HCT116 (cell line): ENCODE measurements at regions not wholly inside any gene's neighbourhood (a gene's known extent, or its start where the extent isn't known, plus 50 kb on each side); places are given as distances from the start of the nearest gene placed in this dataset.

Experiments used
- ATAC-seq: fragments of 200-7000 bp; cut with Tn5 transposase; 2 replicates; pipeline ENCODE4 v1.9.1; 2020; ENCODE audit warnings: mild to moderate bottlenecking, moderate library complexity
- BruUV-seq: library from RNA; stranded (reverse); fragments of 400-500 nt; replicated peaks from 2 replicates; lab custom pipeline; 2021; lab: Mats Ljungman, UMichigan
- CTCF ChIA-PET: fragments of 300-600 bp; sonication (Branson Sonifier 250); formaldehyde crosslinking; loops from one replicate; lab custom pipeline; 2021; ENCODE audit warnings: antibody characterized with exemption; lab: Charles Lee
- POLR2A ChIA-PET: fragments of 300-600, 350-600 bp; sonication (Branson Sonifier 250); formaldehyde crosslinking; loops from one replicate; lab custom pipeline; 2021; ENCODE audit warnings: antibody characterized with exemption; lab: Charles Lee
- RAD21 ChIA-PET, 2 experiments: fragments of 300-600 bp; sonication (Branson Sonifier 250); formaldehyde crosslinking; loops; one replicate each; lab custom pipeline; 2023; ENCODE audit warnings: low total read pairs in 2 of 2; ENCODE audit not compliant: uncharacterized antibody in 2 of 2, unreplicated experiment in 2 of 2, low non-redundant PET in 1 of 2; lab: Charles Lee
- DNase-seq: peaks from one replicate; pipeline ENCODE4 v3.0.0-alpha.2; 2010; ENCODE audit warnings: low read depth, low spot score
- H2AFZ ChIP-seq: fragments of 200-600 bp; shearing (Covaris generic), sonication (generic); 2 replicates; pipeline ENCODE4 v1.6.1; 2017; ENCODE audit warnings: low read depth, mixed run types, mixed read lengths, antibody characterized with exemption, low read length; ENCODE audit not compliant: poor library complexity, severe bottlenecking
- H3K27ac ChIP-seq: 2 replicates; pipeline ENCODE4 v1.5.1; 2012; ENCODE audit warnings: low read depth, low read length
- H3K27me3 ChIP-seq: fragments of 200-600 bp; sonication (generic); 2 replicates; pipeline ENCODE4 v1.6.1; 2016; ENCODE audit warnings: mixed run types, low read length, mixed read lengths; ENCODE audit not compliant: insufficient read depth
- H3K36me3 ChIP-seq, 2 experiments: fragments of 200-500 bp in 1 of 2; fragments of 200-600 bp in 1 of 2; sonication (Bioruptor generic) in 1 of 2; sonication (generic) in 1 of 2; 2 replicates each; pipeline versions ENCODE4 v1.5.1 to v1.6.1; 2014 to 2016; ENCODE audit warnings: low read length in 2 of 2, inconsistent platforms in 1 of 2, mixed read lengths in 1 of 2, mixed run types in 1 of 2; ENCODE audit not compliant: insufficient read depth in 2 of 2, control insufficient read depth in 1 of 2
- H3K4me1 ChIP-seq, 2 experiments: fragments of 200-600 bp in 1 of 2; sonication (generic) in 1 of 2; 2 replicates each; pipeline versions ENCODE4 v1.5.1 to v1.6.1; 2012 to 2017; ENCODE audit warnings: low read length in 2 of 2, inconsistent platforms in 1 of 2, mild to moderate bottlenecking in 1 of 2, mixed read lengths in 1 of 2, mixed run types in 1 of 2, moderate library complexity in 1 of 2; ENCODE audit not compliant: insufficient read depth in 2 of 2, control insufficient read depth in 1 of 2
- H3K4me2 ChIP-seq: fragments of 200-600 bp; sonication (generic); 2 replicates; pipeline ENCODE4 v1.6.1; 2017; ENCODE audit warnings: mixed run types, low read length, mixed read lengths
- H3K4me3 ChIP-seq, 2 experiments: fragments of 200-600 bp in 1 of 2; sonication (generic) in 1 of 2; replicated peaks in 1 of 2; 2 replicates each; pipeline ENCODE4 v1.5.1; 2011 to 2016; ENCODE audit warnings: low read length in 2 of 2, control low read depth in 1 of 2, low read depth in 1 of 2, mild to moderate bottlenecking in 1 of 2, mixed read lengths in 1 of 2, mixed run types in 1 of 2
- H3K79me2 ChIP-seq: fragments of 200-600 bp; sonication (generic); 2 replicates; pipeline ENCODE4 v1.6.1; 2017; ENCODE audit warnings: mild to moderate bottlenecking, mixed run types, low read length, moderate library complexity, mixed read lengths; ENCODE audit not compliant: insufficient read depth
- H3K9ac ChIP-seq: fragments of 200-600 bp; sonication (generic); 2 replicates; pipeline ENCODE4 v1.6.1; 2016; ENCODE audit warnings: low read length, mixed read lengths
- H3K9me2 ChIP-seq: fragments of 200-600 bp; sonication (generic), shearing (Covaris generic); 2 replicates; pipeline ENCODE4 v1.6.1; 2017; ENCODE audit warnings: mixed run types, mild to moderate bottlenecking, moderate library complexity; ENCODE audit not compliant: insufficient read depth
- H3K9me3 ChIP-seq, 2 experiments: fragments of 200-500 bp in 1 of 2; fragments of 200-600 bp in 1 of 2; sonication (Bioruptor generic) in 1 of 2; sonication (generic) in 1 of 2; 2 replicates each; pipeline ENCODE4 v1.6.1; 2014 to 2017; ENCODE audit warnings: low read length in 2 of 2, mixed read lengths in 2 of 2, inconsistent platforms in 1 of 2, low read depth in 1 of 2, mild to moderate bottlenecking in 1 of 2, mixed run types in 1 of 2, moderate library complexity in 1 of 2; ENCODE audit not compliant: control insufficient read depth in 1 of 2, insufficient read depth in 1 of 2
- H4K20me1 ChIP-seq: fragments of 200-600 bp; sonication (generic), shearing (Covaris generic); 2 replicates; pipeline ENCODE4 v1.6.1; 2017; ENCODE audit warnings: mixed run types, mild to moderate bottlenecking, moderate library complexity; ENCODE audit not compliant: insufficient read depth
- CBX3 ChIP-seq: IDR thresholded peaks from 2 replicates; pipeline ENCODE4 v1.6.1; 2012; ENCODE audit warnings: low read depth
- ELF1 ChIP-seq: IDR thresholded peaks from 2 replicates; pipeline ENCODE4 v1.6.1; 2012; ENCODE audit warnings: low read depth, borderline replicate concordance
- EZH2phosphoT487 ChIP-seq: fragments of 200-600 bp; IDR thresholded peaks from 2 replicates; pipeline ENCODE4 v1.6.1; 2018; ENCODE audit warnings: antibody characterized with exemption, borderline replicate concordance
- FOSL1 ChIP-seq: IDR thresholded peaks from 2 replicates; pipeline ENCODE4 v1.6.1; 2012; ENCODE audit warnings: low read depth
- JUND ChIP-seq: IDR thresholded peaks from 2 replicates; pipeline ENCODE4 v1.6.1; 2012
- MAX ChIP-seq: IDR thresholded peaks from 2 replicates; pipeline ENCODE4 v1.6.1; 2012
- POLR2AphosphoS5 ChIP-seq: IDR thresholded peaks from 2 replicates; pipeline ENCODE4 v1.6.1; 2011; ENCODE audit warnings: mild to moderate bottlenecking, low read depth, low read length, moderate library complexity
- REST ChIP-seq: IDR thresholded peaks from 2 replicates; pipeline ENCODE4 v1.6.1; 2012; ENCODE audit warnings: low read depth
- SIN3A ChIP-seq: IDR thresholded peaks from 2 replicates; pipeline ENCODE4 v1.6.1; 2012; ENCODE audit warnings: low read depth
- SRF ChIP-seq: IDR thresholded peaks from 2 replicates; pipeline ENCODE4 v1.6.1; 2012; ENCODE audit warnings: low read depth
- YY1 ChIP-seq: IDR thresholded peaks from 2 replicates; pipeline ENCODE4 v1.6.1; 2011; ENCODE audit warnings: low read length, low read depth, moderate library complexity, mild to moderate bottlenecking; ENCODE audit not compliant: insufficient replicate concordance; ENCODE audit errors: extremely low read depth
- ZFX ChIP-seq: fragments of 450-650 bp; IDR thresholded peaks from 2 replicates; pipeline ENCODE4 v1.6.1; 2017
- intact Hi-C: fragments of 100-400 bp; cut with micrococcal nuclease; formaldehyde crosslinking; loops from 2 replicates; pipeline ENCODE4 v1.10.0; 2022

DNA sequence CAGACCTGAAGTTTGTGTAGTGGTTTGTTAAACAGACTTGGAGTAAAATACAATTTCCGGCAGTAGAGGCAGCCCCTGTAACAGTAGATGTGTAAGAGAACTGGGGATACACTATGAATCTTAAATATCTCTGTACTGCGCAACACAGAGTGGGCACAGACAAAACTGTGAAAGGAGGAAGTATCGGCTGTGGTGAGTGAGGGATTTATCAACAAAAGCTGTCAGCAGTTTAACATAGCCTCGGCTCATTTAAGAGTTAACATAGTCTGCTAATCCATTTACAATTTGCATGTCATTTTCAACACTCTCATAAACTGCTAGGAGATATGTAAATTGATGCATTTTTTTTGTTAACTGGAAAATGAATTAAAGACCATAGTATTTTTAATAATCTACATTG is 225.2 kb downstream of the ZWINT start:
- Histone ChIP-seq H3K79me2 (no peaks in the 10 kb centered on the region), H3K36me3 (no peaks in the 10 kb centered on the region), H3K9ac (no peak overlapping the region), H3K4me3 (no peak overlapping the region), H3K9me3 (peaks cover 4% of the 10 kb centered on the region in 2 experiments; a peak in 3 of 4 replicates), H3K27ac (no peak overlapping the region), H4K20me1 (no peaks in the 10 kb centered on the region), H3K4me2 (no peak overlapping the region), H3K27me3 (no peaks in the 10 kb centered on the region), H3K4me1 (no peaks in the 10 kb centered on the region), H3K9me2 (no peaks in the 10 kb centered on the region), H2AFZ (no peak overlapping the region)
- ATAC-seq (no peak), DNase-seq (no peak)
- no TSS peak for BruUV-seq
- TF ChIP-seq FOSL1: no peak
- TF ChIP-seq CBX3: no peak
- no peak for TF ChIP-seq REST
- TF ChIP-seq SIN3A: no peak
- TF ChIP-seq POLR2AphosphoS5: no peak
- no peak for TF ChIP-seq ZFX
- TF ChIP-seq MAX: no peak
- TF ChIP-seq EZH2phosphoT487: no peak
- TF ChIP-seq SRF: no peak
- no peak for TF ChIP-seq ELF1
- TF ChIP-seq YY1: no peak
- TF ChIP-seq JUND: no peak
- CTCF ChIA-PET: no interaction called here
- intact Hi-C loops: no loop called here
- POLR2A ChIA-PET: no interaction called here
- RAD21 ChIA-PET: no interaction called here
